T1000 (cell line): ENCODE measurements at regions not wholly inside any gene's neighbourhood (a gene's known extent, or its start where the extent isn't known, plus 50 kb on each side); places are given as distances from the start of the nearest gene placed in this dataset.

Source experiments
- DNase-seq: peaks from one replicate; lab custom pipeline; 2025; ENCODE audit warnings: mixed read lengths; lab: John Stamatoyannopoulos, UW

- DNase-seq = no peak
Measured at GRCh38 chr1:112788054-112788453, 72.9 kb upstream of the PPM1J start.

- no peak for DNase-seq
Measured at GRCh38 chr1:112783059-112783458, 67.9 kb upstream of the PPM1J start.

DNA sequence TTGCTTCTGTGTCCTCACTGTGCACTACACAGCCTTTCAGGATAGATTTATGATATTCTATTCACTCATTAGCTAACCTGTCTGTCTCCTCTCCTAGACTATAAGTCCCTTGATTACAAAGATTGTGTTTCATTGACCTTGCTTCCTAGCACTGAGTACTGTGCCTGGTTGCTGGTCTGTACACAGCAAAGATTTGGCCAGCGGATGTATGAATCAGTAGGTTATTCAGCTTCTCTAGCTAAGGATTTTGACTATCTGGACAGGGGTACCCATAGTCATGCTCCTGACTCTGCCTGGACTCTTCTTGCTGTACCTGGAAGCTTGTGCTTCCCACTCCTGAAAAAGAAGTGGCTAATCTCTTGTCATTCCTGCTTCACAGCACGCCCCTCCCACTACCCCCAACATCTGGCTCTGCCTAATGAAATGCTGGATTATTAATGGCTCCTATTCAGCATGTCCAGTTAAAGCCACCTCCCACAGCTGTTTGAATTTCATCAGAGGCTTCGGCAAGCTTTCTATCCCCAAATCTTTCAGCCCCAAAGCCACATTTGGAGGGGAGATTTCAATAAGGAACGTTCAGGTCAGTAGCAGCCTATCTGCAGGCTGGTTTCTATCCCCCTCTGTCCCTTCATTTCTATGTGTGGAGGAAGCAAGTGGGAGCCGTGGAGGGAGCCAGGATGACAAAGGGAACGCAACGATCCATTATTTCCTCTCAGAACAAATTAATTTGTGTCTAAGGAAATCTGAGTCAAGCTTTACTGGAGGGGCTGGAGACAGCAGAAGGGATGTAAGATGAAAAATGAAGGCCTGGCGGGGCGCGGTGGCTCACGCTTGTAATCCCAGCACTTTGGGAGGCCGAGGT, 64.8 kb upstream of the PPM1J start:
- no peak for DNase-seq

DNA sequence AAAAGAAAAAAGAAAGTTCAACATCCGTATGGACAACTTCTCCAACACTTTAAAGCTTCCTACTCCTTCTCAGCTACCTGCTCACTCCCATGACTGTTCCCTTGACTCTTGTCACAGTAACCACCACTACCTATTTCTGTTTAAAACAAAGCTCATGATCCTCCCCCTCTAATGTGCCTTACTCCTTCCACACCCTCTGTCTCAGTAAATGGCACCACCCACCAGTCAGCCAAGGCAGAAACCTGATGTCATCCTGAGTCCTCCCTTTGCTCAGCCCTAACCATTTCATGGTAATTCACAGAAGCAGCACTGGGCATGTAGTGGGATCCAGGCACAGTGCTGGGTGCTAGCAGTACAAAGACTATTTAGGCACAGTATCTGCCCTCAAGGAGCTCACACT, 63.0 kb upstream of the PPM1J start:
- no peak for DNase-seq

DNA sequence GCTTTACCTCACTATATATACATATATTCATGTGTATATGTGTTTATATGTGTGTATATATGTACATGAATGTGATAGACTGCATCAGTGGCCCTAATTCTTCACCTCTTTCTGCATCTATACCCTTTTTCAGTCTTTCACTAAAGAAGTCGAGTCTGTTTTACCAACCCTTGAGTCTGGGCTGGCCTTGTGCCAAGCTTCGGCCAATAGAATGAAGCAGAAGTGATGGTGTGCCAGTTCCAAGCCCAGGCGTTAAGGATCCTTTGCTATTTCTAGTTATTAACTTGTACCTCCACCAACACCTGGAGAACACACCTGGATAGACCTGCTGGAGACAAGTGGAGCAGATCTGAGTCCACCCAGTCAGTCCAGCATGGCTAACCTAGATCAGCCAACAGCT, 61.6 kb upstream of the PPM1J start:
- no peak for DNase-seq

DNA sequence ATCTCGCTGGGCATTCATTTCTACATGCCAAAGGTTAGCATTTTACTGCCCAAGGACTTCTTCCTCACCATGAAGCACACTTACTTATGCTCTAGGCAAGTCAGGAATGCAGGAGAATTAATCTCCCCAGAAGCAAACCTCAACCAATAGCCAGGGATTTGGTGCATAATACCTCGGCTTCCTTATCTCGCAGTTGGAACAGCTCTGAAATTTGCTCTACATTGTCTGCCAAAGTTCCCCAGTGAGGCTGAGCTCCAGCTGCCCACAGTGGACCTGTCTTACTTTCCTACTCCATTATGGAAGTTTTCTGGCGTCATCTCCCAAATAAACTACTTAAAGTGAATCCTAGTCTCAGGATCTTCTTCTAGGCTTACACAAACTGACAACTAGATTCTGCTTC, 57.6 kb upstream of the PPM1J start:
- no peak for DNase-seq

DNA sequence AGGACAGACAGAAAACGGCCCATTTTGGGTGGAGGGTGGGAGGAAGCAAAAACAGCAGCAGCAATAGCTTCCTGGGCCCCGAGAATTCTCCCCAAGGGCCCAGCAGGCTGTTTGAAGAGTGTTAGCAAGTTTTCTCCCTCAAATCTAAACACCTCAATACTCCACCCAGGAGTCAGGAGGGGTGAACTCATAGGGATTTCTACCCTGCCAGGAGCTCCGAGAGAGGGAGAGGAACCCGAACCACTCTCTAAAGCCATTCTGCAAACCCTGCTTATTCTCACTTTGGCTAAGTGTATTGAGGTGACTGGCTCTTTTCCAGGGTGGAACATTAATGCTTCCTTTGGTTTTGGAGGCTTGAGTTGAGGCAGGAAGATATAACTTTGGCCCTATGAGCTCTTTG, 55.6 kb upstream of the PPM1J start:
- no peak for DNase-seq

- no peak for DNase-seq
Measured at GRCh38 chr1:112769611-112770010, 54.5 kb upstream of the PPM1J start.

- no peak for DNase-seq
Measured at GRCh38 chr1:112767646-112768045, 52.5 kb upstream of the PPM1J start.
